ENCODE measurements at regions not wholly inside any gene's neighbourhood (a gene's known extent, or its start where the extent isn't known, plus 50 kb on each side); places are given as distances from the start of the nearest gene placed in this dataset.

GRCh38 chr7:40946549-40946948 is 756.3 kb downstream of the INHBA start:
- no peak for TF ChIP-seq CTCF (IDR thresholded peaks at IDR 0.05; ENCODE audit: low read depth, low read length)
- no peak for TF ChIP-seq EZH2phosphoT487 (IDR thresholded peaks at IDR 0.05; ENCODE audit: low read depth)

All from OCI-LY3 (cell line).